GM15510 (cell line): ENCODE measurements at regions not wholly inside any gene's neighbourhood (a gene's known extent, or its start where the extent isn't known, plus 50 kb on each side); places are given as distances from the start of the nearest gene placed in this dataset.

Experiments used
- POLR2A ChIP-seq: IDR thresholded peaks from 3 replicates; pipeline ENCODE4 v1.6.1; 2011; ENCODE audit warnings: borderline replicate concordance; ENCODE audit not compliant: insufficient read length; ENCODE audit errors: extremely low read depth

DNA sequence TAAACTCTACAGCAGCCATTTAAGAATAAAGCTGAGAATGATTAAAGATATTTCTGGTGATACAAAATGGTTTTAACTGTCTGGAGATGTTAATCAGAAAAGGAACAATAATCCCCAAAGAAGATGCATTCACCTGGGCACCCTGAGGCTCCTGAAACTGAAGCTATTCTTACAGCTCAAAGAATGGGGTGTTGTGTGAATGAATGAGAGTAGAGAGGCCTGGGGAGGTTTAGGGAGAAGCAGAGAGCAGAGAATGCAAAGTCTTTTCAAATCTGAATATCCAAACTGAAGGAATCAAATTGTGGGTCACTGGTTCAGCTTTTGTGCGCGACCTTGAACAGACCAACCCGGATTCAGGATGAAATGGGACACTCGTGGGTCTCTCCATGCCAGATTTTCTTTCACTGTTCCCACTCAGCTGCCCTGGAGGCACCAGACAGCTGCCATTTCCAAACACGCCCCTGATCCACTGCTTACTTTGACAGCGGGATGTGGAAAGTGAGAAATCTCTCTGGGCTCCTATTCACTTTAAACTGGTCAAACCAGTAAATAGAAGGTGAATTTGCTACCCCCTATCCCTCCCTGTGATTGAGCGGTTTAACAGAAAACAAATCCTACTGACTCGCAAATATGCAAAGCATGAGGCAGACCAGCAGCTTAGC is 485.5 kb upstream of the THBS1 start:
- TF ChIP-seq POLR2A, result no peak

DNA sequence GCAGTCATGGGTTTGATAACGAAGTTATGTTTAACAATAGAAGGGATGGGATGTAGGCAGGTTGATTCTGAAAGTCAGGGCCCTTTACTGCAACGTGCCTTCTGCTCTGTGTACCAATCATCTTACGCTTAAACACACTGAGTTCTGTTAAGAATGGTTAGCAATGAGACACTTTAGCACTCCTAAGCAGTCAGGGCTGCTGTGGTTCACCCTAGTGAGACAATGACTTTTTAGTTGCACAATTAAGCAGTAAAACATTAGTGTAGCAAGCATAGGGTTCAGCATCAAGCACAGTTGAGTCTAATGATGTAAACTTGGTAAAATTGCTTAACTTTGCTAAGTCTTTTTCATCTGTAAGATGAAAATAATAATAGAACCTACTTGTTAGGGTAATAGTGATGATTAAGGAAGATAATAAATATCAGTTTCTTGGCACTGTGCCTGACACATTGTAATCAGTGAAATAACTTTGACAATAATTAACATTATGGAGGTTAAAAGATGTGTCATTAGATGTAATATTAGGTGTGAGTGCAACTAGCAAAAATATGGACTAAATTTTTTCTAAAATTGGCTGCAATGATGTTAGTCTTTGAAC is 484.2 kb upstream of the THBS1 start:
- TF ChIP-seq POLR2A, result no peak

DNA sequence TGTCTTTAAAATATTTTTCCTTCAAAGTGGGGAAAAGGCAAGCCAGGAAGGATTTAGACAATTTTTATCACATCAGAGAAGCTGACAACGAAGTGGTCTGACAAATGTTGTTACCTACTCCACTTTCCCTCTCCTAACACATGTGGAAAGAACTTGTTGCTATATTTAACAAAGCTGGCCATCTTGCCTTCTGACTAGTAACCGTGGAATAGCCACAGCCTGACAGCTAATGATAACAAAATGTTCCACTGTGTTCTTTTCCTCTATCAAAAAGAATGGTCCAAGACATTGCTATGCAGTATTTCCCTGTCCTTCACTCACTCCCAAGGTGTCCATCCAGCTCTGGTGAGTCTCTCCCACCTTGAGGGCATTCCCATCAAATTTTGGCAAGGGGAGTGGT is 481.4 kb upstream of the THBS1 start:
- no peak for TF ChIP-seq POLR2A

DNA sequence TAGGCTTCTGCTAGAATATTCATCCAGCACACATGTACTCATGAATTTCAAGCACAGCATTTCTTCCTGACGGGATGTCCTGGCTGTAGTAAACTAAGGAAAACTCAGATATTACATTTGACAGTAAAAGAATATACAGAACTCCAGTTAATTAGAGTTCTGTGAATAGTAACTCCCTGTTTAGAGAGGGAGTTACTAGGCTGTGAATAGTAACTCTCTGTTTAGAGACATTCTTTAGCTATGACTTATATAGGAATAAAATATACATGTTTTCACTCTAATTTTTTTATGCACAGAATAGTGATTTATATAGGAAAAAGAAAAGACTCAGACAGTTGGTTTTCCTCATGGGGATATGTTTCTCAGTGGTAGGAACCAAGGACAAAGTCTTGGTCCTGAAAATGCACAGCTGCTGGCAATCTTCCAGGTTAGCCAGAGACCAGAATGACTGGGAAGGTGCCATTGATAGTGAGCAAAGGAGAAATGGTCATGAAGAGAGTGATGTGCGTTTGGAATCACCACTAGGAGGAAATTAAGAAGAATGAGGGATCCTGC is 480.7 kb upstream of the THBS1 start:
- no peak for TF ChIP-seq POLR2A

DNA sequence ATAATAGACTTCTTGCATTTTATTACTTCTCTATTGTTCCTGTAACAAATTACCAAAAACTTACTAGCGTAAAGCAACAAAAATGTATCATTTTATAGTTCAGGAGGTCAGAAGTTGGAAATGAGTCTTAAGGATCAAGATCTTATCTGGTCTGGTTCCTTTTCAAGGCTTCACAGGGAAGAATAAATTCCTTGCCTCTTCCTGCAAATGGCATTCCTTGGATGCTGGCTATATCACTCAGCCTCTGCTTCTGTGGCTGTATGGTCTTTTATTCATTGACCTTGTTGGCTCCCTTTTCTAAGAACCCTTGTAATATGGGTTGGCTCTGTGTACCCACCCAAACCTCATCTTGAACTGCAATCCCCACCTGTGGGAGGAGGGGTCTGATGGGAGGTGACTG is 478.4 kb upstream of the THBS1 start:
- no peak for TF ChIP-seq POLR2A

DNA sequence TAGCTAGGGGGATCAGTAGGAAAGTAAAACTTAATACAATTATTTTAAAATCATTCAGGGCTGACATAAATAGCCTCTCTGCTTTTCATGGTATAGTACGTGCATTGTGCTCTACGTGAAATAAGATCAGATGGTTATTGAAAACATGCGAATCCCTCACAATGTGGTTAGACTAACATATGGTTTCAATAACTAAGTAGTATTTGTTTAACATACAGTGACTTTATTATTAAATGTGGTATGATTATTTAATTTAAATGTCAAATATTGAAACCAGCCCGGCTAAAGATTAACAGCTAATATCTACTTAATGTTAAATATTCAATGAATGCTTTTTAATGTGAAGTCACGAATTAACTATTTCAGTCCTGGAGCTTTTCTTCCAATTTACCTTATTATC is 473.9 kb upstream of the THBS1 start:
- no peak for TF ChIP-seq POLR2A

DNA sequence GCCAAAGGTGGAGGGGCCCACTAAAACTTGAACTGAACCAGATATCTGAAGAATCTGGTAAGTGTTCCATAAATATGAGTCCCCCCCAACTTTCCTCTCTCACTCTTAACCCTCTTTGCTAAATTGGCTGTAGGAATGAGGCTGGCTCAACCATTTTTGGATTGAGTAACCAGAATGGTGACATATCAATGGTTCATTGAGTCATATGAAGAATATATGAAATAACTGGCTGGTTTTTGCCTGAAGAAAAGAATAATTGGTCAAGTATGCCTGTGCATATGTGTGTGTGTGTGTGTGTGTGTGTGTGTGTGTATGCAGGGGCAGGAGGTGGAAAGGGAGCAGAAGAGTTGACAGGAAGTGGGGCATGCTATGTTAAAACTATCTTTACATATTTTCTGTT is 472.9 kb upstream of the THBS1 start:
- TF ChIP-seq POLR2A, result no peak

DNA sequence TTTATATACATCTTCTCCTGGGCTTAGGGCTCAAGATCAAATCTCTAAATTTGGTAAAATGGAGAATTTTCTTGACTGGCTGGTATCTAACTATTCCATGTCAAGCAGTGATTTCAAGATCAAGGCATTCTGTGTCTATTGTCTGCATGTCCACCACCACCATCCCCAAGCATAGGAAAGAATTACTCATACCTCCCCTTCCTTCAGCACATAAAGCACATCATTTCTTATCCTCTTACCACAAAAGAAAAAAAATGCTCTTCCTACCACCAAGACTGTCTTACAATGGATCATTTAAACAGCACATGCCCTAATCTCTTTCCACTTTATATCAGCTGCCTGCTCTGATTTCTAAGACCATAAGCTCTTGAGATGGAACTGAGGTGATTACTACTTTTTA is 470.5 kb upstream of the THBS1 start:
- no peak for TF ChIP-seq POLR2A

DNA sequence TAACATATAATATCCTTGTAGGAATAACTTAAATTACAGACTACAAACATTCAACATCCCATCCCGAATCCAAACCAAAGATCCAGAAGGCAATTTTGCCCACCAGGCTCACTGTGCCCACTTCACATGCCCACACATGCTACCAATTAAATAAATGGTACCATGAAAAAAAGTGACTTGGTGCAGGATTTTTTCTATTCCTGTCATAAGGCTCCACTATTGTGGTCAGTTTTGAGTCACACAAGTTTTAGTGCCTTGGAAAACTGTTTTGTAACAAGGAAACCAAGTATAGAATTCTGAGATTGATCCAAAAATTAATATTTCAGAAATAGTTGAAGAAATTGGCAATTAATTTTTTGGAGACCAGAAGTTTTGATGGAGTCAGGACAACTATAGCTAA is 470.1 kb upstream of the THBS1 start:
- no peak for TF ChIP-seq POLR2A

DNA sequence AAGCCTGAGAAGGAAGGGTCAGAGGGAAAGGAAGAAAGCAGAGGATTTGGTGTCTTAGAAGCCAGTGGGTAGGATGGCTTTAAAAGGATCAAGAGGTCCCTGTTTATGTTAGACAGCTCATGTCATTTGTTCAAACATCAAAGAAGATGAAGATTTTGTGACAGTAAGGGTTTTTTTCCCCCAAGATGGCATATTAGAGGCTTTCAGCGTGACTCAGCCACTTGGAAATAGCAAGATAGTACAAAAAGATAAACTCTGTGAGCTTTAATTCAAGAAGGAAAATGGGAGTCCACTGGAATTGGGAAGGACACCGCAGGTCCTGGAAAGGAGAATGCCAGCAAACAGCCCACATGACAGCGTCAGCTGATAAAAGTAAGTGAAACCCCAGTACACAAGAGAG is 467.1 kb upstream of the THBS1 start:
- TF ChIP-seq POLR2A, result no peak

DNA sequence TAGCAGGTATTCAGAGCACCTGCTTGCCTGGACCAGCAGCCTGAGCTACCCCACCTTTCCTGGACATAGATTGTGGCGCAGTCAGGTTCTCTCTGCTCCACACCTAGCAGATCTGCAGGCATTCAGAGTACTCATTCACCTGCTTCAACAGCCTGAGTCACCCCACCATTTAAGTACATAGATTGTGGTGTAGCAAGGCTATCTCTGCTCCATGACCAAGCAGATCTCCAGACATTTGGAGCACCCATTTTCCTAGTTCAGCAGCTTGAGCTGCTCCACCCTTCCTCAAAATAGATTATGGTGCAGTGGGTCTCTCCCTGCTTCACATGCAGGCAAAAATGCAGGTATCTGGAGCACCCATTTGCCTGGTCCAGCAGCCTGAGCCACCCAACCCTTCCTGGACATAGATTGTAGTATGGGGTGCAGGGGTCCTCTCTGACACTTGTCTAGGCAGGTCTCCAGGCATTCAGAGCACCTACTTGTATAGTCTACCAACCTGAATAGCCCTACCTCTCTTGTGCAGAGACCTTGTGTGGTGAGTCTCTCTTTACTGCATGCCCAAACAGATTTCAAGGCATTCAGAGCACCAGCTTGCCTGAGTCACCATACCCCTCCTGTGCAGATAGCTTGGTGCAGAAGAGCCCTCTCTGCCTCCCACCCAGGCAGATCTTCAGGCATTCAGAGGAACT is 466.0 kb upstream of the THBS1 start:
- TF ChIP-seq POLR2A, result no peak

DNA sequence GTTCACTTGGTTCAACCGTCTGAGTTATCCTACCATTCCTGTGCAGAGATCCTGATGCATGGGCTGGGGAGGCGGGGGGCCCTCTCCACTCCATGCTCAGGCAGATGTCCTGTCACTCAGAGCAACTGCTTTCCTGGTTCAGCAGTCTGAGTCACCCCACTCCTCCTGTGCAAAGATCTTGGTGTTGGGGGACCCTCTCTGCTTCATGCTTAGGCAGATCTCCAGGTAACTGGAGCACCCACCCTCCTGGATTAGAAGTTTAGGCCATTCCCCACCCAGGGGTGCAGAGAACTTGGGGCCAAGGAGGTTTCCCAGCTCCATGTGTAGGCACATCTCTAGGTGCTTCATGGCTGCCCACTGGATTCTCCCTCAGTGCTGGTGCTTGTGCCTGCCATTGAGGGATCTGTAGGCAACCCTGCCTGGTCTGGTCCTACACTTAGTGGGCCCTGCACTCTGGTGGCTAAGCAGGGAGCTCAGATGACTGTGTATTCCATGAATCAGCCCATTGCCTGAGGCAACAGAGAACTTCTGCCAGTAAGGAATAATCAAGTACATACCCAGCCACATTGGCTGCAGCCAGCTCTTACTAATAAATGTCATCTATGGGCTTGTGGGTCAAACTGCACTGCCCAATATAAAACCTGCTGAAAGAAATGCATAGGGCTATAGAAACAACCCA is 465.4 kb upstream of the THBS1 start:
- no peak for TF ChIP-seq POLR2A

DNA sequence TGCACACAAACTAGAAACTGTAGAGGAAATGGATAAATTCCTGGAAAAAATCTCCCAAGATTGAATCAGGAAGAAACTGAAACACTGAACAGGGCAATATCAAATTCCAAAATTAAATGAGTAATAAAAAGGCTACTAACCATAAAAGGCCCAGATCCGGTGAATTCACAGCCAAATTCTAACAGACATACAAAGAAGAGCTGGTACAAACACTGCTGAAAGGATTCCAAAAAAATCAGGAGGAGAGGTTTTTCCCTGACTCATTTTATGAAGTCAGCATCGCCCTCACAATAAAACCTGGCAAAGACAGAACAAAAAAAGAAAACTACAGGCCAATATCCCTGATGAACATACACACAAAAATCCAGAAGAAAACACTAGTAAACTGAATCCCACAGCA is 462.4 kb upstream of the THBS1 start:
- TF ChIP-seq POLR2A, result no peak

DNA sequence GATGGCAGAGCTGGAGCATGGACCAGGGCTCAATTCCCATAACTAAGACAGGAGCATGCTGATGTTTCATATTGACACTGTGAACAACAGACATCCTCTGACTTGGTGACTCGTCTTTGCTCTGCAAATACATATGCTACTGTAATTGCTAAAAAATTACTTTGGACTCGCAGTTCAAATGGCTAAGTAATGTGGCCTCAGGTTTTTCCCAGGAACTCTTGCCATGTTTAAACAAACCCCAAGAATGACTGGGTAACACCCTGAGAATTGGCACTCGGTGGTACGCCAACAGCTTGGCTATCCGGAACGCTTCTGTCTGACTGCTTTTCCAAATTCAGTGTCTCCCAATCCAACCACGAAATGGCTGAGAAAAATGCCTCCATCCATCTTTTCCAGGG is 456.7 kb upstream of the THBS1 start:
- no peak for TF ChIP-seq POLR2A

DNA sequence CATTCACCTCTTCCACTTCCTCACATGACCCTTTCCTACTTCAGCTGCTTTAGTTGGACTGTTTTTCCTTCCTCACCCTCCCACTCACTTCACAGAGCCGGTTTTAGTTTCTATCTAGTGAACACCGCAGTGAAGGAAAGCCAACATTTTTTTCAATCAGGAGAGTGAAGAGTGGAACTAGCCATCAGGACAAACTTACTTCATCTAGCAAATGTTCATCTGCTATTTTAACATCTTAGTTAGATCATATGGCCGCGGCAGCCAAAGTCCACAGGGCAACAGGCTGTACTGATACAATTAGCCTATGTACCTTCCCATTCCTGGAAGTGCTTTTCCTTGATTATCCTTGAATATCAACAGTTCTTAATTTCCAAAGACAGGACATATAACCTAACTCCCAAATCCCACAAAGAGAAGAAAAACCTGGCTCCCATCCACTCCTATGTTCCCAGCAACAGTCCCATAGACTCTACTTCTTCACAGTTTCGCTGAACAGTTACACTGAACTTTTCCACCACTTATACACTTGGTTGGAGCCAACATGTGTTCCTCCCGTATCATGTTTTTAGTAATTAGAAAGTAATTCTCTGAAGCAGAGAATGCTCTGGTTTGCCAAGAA is 456.2 kb upstream of the THBS1 start:
- no peak for TF ChIP-seq POLR2A

DNA sequence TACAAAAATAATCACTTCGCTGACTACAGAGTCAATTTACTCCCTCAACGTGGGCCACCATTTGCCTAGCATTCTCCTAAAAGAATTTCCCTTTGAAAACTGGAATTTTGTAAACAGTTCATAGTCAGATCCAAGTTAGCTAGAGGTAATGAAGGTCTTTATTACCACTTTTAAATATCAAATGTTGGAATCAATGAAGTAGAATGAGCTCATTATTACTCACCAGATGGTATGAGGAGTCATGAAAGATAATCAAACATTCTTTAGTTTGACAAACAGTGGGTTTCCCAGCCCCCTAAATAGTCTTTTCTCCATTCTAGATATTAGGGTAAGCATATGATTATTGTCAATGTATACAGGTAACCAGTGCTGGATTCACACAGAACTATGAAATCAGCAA is 455.7 kb upstream of the THBS1 start:
- no peak for TF ChIP-seq POLR2A

DNA sequence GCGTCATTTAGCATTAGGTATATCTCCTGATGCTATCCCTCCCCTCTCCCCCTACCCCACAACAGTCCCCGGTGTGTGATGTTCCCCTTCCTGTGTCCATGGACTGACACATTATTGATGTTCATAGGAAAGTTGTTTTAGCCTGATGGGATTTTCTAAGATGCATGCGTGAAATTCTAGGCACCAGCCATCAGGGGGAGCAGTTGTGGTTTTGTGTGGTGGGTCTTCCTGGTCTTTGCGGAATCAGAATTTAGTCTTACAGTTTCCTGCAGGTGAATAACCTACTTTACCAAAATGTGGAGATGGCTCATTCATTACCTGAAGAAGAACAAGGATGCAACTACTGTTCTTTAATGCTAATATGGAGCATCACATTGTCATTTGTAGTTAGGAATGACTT is 455.0 kb upstream of the THBS1 start:
- no peak for TF ChIP-seq POLR2A
